IMR-90 (cell line): ENCODE measurements at regions not wholly inside any gene's neighbourhood (a gene's known extent, or its start where the extent isn't known, plus 50 kb on each side); places are given as distances from the start of the nearest gene placed in this dataset.

Source experiments
- ATAC-seq: fragments of 200-7000 bp; cut with Tn5 transposase; 2 replicates; pipeline ENCODE4 v1.9.1; 2020; ENCODE audit warnings: low read depth, mild to moderate bottlenecking, moderate library complexity
- BruUV-seq: library from RNA; stranded (reverse); fragments of 400-500 nt; replicated peaks from 2 replicates; lab custom pipeline; 2021; lab: Mats Ljungman, UMichigan
- CTCF ChIA-PET: fragments of 300-600 bp; formaldehyde crosslinking; extraction: SDS; loops from one replicate; lab custom pipeline; 2021; ENCODE audit warnings: antibody characterized with exemption; lab: Yijun Ruan, JAX
- POLR2A ChIA-PET: fragments of 300-600 bp; sonication (Branson Sonifier 250); formaldehyde crosslinking; loops from one replicate; lab custom pipeline; 2022; ENCODE audit warnings: antibody characterized with exemption; ENCODE audit not compliant: unreplicated experiment; lab: Charles Lee
- DNase-seq: peaks from one replicate; pipeline ENCODE4 v3.0.0; 2013
- H2AFZ ChIP-seq: replicated peaks from 2 replicates; pipeline ENCODE3; 2013; ENCODE audit warnings: low read length, mild to moderate bottlenecking; ENCODE audit not compliant: poor library complexity
- H2AK5ac ChIP-seq: 2 replicates; pipeline ENCODE4 v1.6.1; 2013; ENCODE audit warnings: low read depth, low read length, inconsistent platforms
- H2AK9ac ChIP-seq: replicated peaks from 2 replicates; pipeline ENCODE3; 2013; ENCODE audit warnings: mild to moderate bottlenecking, low read depth, low read length, moderate library complexity; ENCODE audit not compliant: poor library complexity
- H2BK120ac ChIP-seq: 2 replicates; pipeline ENCODE4 v1.6.1; 2013; ENCODE audit warnings: low read depth, low read length, inconsistent platforms
- H2BK15ac ChIP-seq: 3 replicates; pipeline ENCODE4 v1.6.1; 2013; ENCODE audit warnings: low read depth, low read length, inconsistent platforms
- H2BK20ac ChIP-seq: 2 replicates; pipeline ENCODE4 v1.6.1; 2013; ENCODE audit warnings: low read depth, mild to moderate bottlenecking, inconsistent platforms, low read length, moderate library complexity
- H2BK5ac ChIP-seq: 2 replicates; pipeline ENCODE4 v1.6.1; 2013; ENCODE audit warnings: mild to moderate bottlenecking, low read depth, low read length, inconsistent platforms; ENCODE audit not compliant: poor library complexity, severe bottlenecking
- H3K14ac ChIP-seq: replicated peaks from 2 replicates; pipeline ENCODE4 v1.6.1; 2013; ENCODE audit warnings: low read depth, low read length, inconsistent platforms
- H3K18ac ChIP-seq: 2 replicates; pipeline ENCODE4 v1.6.1; 2013; ENCODE audit warnings: low read depth, low read length, control low read depth
- H3K23ac ChIP-seq: 2 replicates; pipeline ENCODE4 v1.6.1; 2013; ENCODE audit warnings: low read depth, low read length, inconsistent platforms
- H3K27ac ChIP-seq: 2 replicates; pipeline ENCODE4 v1.5.1; 2013; ENCODE audit warnings: mild to moderate bottlenecking, control low read depth, low read length; ENCODE audit not compliant: insufficient read depth
- H3K27me3 ChIP-seq: 2 replicates; pipeline ENCODE4 v1.6.1; 2013; ENCODE audit warnings: low read length; ENCODE audit not compliant: control insufficient read depth, insufficient read depth
- H3K36me3 ChIP-seq: 2 replicates; pipeline ENCODE4 v1.6.1; 2013; ENCODE audit warnings: low read length, mixed read lengths; ENCODE audit not compliant: control insufficient read depth, insufficient read depth
- H3K4ac ChIP-seq: 2 replicates; pipeline ENCODE4 v1.6.1; 2013; ENCODE audit warnings: low read depth, low read length, inconsistent platforms
- H3K4me1 ChIP-seq: 2 replicates; pipeline ENCODE4 v1.6.1; 2013; ENCODE audit warnings: low read length, mixed read lengths; ENCODE audit not compliant: control insufficient read depth, insufficient read depth
- H3K4me2 ChIP-seq: 2 replicates; pipeline ENCODE4 v1.6.1; 2013; ENCODE audit warnings: low read depth, mild to moderate bottlenecking, control low read depth, low read length, moderate library complexity
- H3K4me3 ChIP-seq: 2 replicates; pipeline ENCODE4 v1.5.1; 2013; ENCODE audit warnings: low read depth, mild to moderate bottlenecking, control low read depth, low read length, moderate library complexity; ENCODE audit not compliant: insufficient read depth
- H3K56ac ChIP-seq: 2 replicates; pipeline ENCODE4 v1.6.1; 2013; ENCODE audit warnings: low read length, inconsistent platforms; ENCODE audit not compliant: insufficient read depth; ENCODE audit errors: extremely low read depth
- H3K79me1 ChIP-seq, 2 experiments: 2 replicates each; pipeline ENCODE4 v1.6.1; 2013; ENCODE audit warnings: low read length in 2 of 2, inconsistent platforms in 1 of 2, low read depth in 1 of 2
- H3K9ac ChIP-seq: 2 replicates; pipeline ENCODE4 v1.6.1; 2013; ENCODE audit warnings: low read depth, low read length, control low read depth
- H3K9me1 ChIP-seq: 2 replicates; pipeline ENCODE4 v1.6.1; 2013; ENCODE audit warnings: low read length, inconsistent platforms; ENCODE audit not compliant: insufficient read depth
- H3K9me3 ChIP-seq: 2 replicates; pipeline ENCODE4 v1.6.1; 2013; ENCODE audit warnings: low read length; ENCODE audit not compliant: control insufficient read depth, insufficient read depth
- H4K20me1 ChIP-seq: 2 replicates; pipeline ENCODE4 v1.6.1; 2013; ENCODE audit warnings: low read length, inconsistent platforms; ENCODE audit not compliant: insufficient read depth
- H4K5ac ChIP-seq: 2 replicates; pipeline ENCODE4 v1.6.1; 2013; ENCODE audit warnings: mild to moderate bottlenecking, low read depth, low read length, control low read depth
- H4K8ac ChIP-seq, 2 experiments: 2 replicates each; pipeline ENCODE4 v1.6.1; 2013; ENCODE audit warnings: low read depth in 2 of 2, low read length in 2 of 2, control low read depth in 1 of 2, inconsistent platforms in 1 of 2
- H4K91ac ChIP-seq: 2 replicates; pipeline ENCODE4 v1.6.1; 2013; ENCODE audit warnings: low read depth, low read length, inconsistent platforms; ENCODE audit not compliant: insufficient read depth
- BHLHE40 ChIP-seq: fragments of 150-350 bp; IDR thresholded peaks from 2 replicates; pipeline ENCODE4 v1.6.1; 2016; ENCODE audit warnings: mild to moderate bottlenecking, low read depth, low read length
- CEBPB ChIP-seq: IDR thresholded peaks from 2 replicates; pipeline ENCODE4 v1.6.1; 2012; ENCODE audit warnings: low read depth, low read length, improper control_type of control experiment
- CHD1 ChIP-seq: IDR thresholded peaks from 2 replicates; pipeline ENCODE4 v1.6.1; 2012; ENCODE audit warnings: low read depth, low read length, improper control_type of control experiment
- FOS ChIP-seq: fragments of 150-350 bp; IDR thresholded peaks from 2 replicates; pipeline ENCODE4 v1.6.1; 2016; ENCODE audit warnings: low read depth, low read length
- MAFK ChIP-seq: IDR thresholded peaks from 2 replicates; pipeline ENCODE4 v1.6.1; 2012; ENCODE audit warnings: low read depth, low read length, improper control_type of control experiment
- MAZ ChIP-seq: IDR thresholded peaks from 2 replicates; pipeline ENCODE4 v1.6.1; 2012; ENCODE audit warnings: low read depth, mild to moderate bottlenecking, low read length, improper control_type of control experiment, moderate library complexity, borderline replicate concordance
- MXI1 ChIP-seq: IDR thresholded peaks from 2 replicates; pipeline ENCODE4 v1.6.1; 2012; ENCODE audit warnings: low read depth, mild to moderate bottlenecking, low read length, moderate library complexity, borderline replicate concordance
- POLR2A ChIP-seq: IDR thresholded peaks from 2 replicates; pipeline ENCODE4 v1.6.1; 2012; ENCODE audit warnings: mild to moderate bottlenecking, low read depth, low read length
- RAD21 ChIP-seq: IDR thresholded peaks from 2 replicates; pipeline ENCODE4 v1.6.1; 2012; ENCODE audit warnings: low read length, improper control_type of control experiment
- RCOR1 ChIP-seq: IDR thresholded peaks from 2 replicates; pipeline ENCODE4 v1.6.1; 2012; ENCODE audit warnings: mild to moderate bottlenecking, low read length, improper control_type of control experiment; ENCODE audit not compliant: insufficient replicate concordance
- RFX5 ChIP-seq: IDR thresholded peaks from 2 replicates; pipeline ENCODE4 v1.8.0; 2012; ENCODE audit warnings: low read depth, mild to moderate bottlenecking, low read length, moderate library complexity
- SMC3 ChIP-seq: fragments of 150-350 bp; IDR thresholded peaks from 2 replicates; pipeline ENCODE4 v1.6.1; 2016; ENCODE audit warnings: low read depth, mild to moderate bottlenecking, antibody characterized with exemption, low read length, moderate library complexity
- USF2 ChIP-seq: fragments of 150-350 bp; IDR thresholded peaks from 2 replicates; pipeline ENCODE4 v1.6.1; 2017; ENCODE audit warnings: mild to moderate bottlenecking, antibody characterized with exemption, low read length, low read depth
- WGBS, 2 experiments: methylation state at CpG; one replicate each; pipeline versions ENCODE4 v1.1.5 to v1.1.7; 2013; ENCODE audit warnings: missing lambda C conversion rate in 2 of 2; ENCODE audit not compliant: insufficient read length in 1 of 2; ENCODE audit errors: extremely low coverage in 2 of 2; 5-methylcytosine and 5-hydroxymethylcytosine counted together
- dilution Hi-C: fragments of 300-500 bp; cut with HindIII; formaldehyde crosslinking; loops from one replicate; pipeline ENCODE4 v1.14.3; 2018; ENCODE audit warnings: low sequenced_read_pairs; ENCODE audit not compliant: unreplicated experiment
- in situ Hi-C: fragments of 300-500 bp; cut with MboI; formaldehyde crosslinking; loops from 3 replicates; pipeline ENCODE4 v1.14.3; 2019; ENCODE audit warnings: low sequenced_read_pairs, inconsistent platforms, mixed read lengths
- intact Hi-C: fragments of 100-400 bp; cut with micrococcal nuclease; formaldehyde crosslinking; loops from 2 replicates; pipeline ENCODE4 v1.10.0; 2022
- TF ChIP-seq, protein P1 (sequence below): fragments of 150-350 bp; IDR thresholded peaks from 2 replicates; pipeline ENCODE4 v1.6.1; 2016; ENCODE audit warnings: low read depth, mild to moderate bottlenecking, low read length, moderate library complexity, borderline replicate concordance
- TF ChIP-seq, protein P2 (sequence below): conservative IDR thresholded peaks from 2 replicates; pipeline ENCODE4 v1.5.1; 2012; ENCODE audit warnings: mild to moderate bottlenecking, low read depth, low read length, improper control_type of control experiment

- Histone ChIP-seq H4K5ac (no peak overlapping the region), H3K27me3 (peaks cover 18% of the 10 kb centered on the region), H3K23ac (no peak overlapping the region), H3K9me1 (no peaks in the 10 kb centered on the region), H3K79me1 (no peaks in the 10 kb centered on the region), H2AFZ (no peak overlapping the region), H2AK5ac (no peak overlapping the region), H3K27ac (no peak overlapping the region), H3K36me3 (no peaks in the 10 kb centered on the region), H3K4me2 (no peak overlapping the region), H2BK15ac (no peak overlapping the region), H4K20me1 (no peaks in the 10 kb centered on the region), H4K91ac (no peak overlapping the region), H2BK20ac (no peak overlapping the region), H3K4me3 (no peak overlapping the region), H3K4ac (no peak overlapping the region), H3K18ac (no peak overlapping the region), H3K9ac (no peak overlapping the region), H2AK9ac (no peak overlapping the region), H2BK120ac (no peak overlapping the region), H3K56ac (no peak overlapping the region), H3K14ac (no peak overlapping the region), H2BK5ac (no peak overlapping the region), H3K9me3 (no peaks in the 10 kb centered on the region), H4K8ac (no peak overlapping the region), H3K4me1 (no peaks in the 10 kb centered on the region)
- dilution Hi-C loops (no loop called here), in situ Hi-C loops (loop anchor here (25.0 kb wide), 1 partner anchor 1018 kb away; the partner anchor contains the start of gene TARS1), intact Hi-C loops (no loop called here)
- POLR2A ChIA-PET, result no interaction called here
- WGBS, 2 experiments, result no CpG with 5 or more reads among the region's 3 CpGs
- CTCF ChIA-PET, result no interaction called here
- ATAC-seq (no peak), DNase-seq (no peak)
- no TSS peak for BruUV-seq
- TF ChIP-seq MAZ (no peak), CEBPB (no peak), POLR2A (no peak), USF2 (no peak), CHD1 (no peak), BHLHE40 (no peak), SMC3 (no peak), RAD21 (no peak), RCOR1 (no peak), FOS (no peak), MAFK (no peak), MXI1 (no peak), RFX5 (no peak)
- TF ChIP-seq, protein P1, sequence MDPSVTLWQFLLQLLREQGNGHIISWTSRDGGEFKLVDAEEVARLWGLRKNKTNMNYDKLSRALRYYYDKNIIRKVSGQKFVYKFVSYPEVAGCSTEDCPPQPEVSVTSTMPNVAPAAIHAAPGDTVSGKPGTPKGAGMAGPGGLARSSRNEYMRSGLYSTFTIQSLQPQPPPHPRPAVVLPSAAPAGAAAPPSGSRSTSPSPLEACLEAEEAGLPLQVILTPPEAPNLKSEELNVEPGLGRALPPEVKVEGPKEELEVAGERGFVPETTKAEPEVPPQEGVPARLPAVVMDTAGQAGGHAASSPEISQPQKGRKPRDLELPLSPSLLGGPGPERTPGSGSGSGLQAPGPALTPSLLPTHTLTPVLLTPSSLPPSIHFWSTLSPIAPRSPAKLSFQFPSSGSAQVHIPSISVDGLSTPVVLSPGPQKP, result no peak
- TF ChIP-seq, protein P2, sequence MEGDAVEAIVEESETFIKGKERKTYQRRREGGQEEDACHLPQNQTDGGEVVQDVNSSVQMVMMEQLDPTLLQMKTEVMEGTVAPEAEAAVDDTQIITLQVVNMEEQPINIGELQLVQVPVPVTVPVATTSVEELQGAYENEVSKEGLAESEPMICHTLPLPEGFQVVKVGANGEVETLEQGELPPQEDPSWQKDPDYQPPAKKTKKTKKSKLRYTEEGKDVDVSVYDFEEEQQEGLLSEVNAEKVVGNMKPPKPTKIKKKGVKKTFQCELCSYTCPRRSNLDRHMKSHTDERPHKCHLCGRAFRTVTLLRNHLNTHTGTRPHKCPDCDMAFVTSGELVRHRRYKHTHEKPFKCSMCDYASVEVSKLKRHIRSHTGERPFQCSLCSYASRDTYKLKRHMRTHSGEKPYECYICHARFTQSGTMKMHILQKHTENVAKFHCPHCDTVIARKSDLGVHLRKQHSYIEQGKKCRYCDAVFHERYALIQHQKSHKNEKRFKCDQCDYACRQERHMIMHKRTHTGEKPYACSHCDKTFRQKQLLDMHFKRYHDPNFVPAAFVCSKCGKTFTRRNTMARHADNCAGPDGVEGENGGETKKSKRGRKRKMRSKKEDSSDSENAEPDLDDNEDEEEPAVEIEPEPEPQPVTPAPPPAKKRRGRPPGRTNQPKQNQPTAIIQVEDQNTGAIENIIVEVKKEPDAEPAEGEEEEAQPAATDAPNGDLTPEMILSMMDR, result no peak
Observed at GRCh38 chr5:34455098-34455497, 201.0 kb upstream of the RAI14 start.
